GM06990 (cell line): ENCODE measurements at regions not wholly inside any gene's neighbourhood (a gene's known extent, or its start where the extent isn't known, plus 50 kb on each side); places are given as distances from the start of the nearest gene placed in this dataset.

ENCODE experiments used
- DNase-seq: peaks from one replicate; pipeline ENCODE4 v3.0.0-alpha.2; 2011; ENCODE audit not compliant: insufficient read length; ENCODE audit errors: extremely low read depth
- H3K27me3 ChIP-seq: replicated peaks from 2 replicates; pipeline ENCODE4 v1.6.0; 2011; ENCODE audit warnings: low read length; ENCODE audit not compliant: control insufficient read depth, insufficient read depth
- H3K36me3 ChIP-seq: 2 replicates; pipeline ENCODE4 v1.5.1; 2011; ENCODE audit warnings: low read length; ENCODE audit not compliant: control insufficient read depth, insufficient read depth
- H3K4me3 ChIP-seq: replicated peaks from 2 replicates; pipeline ENCODE4 v1.5.1; 2011; ENCODE audit warnings: low read depth, mild to moderate bottlenecking, control low read depth, low read length
- TF ChIP-seq, protein P1 (sequence below): IDR thresholded peaks from 2 replicates; pipeline ENCODE4 v1.5.1; 2011; ENCODE audit warnings: low read length, control low read depth, mild to moderate bottlenecking, inconsistent platforms; ENCODE audit not compliant: insufficient read depth, poor library complexity, severe bottlenecking

- DNase-seq = no peak
- TF ChIP-seq, protein P1, sequence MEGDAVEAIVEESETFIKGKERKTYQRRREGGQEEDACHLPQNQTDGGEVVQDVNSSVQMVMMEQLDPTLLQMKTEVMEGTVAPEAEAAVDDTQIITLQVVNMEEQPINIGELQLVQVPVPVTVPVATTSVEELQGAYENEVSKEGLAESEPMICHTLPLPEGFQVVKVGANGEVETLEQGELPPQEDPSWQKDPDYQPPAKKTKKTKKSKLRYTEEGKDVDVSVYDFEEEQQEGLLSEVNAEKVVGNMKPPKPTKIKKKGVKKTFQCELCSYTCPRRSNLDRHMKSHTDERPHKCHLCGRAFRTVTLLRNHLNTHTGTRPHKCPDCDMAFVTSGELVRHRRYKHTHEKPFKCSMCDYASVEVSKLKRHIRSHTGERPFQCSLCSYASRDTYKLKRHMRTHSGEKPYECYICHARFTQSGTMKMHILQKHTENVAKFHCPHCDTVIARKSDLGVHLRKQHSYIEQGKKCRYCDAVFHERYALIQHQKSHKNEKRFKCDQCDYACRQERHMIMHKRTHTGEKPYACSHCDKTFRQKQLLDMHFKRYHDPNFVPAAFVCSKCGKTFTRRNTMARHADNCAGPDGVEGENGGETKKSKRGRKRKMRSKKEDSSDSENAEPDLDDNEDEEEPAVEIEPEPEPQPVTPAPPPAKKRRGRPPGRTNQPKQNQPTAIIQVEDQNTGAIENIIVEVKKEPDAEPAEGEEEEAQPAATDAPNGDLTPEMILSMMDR = no peak
- H3K36me3 ChIP-seq = no peaks in the 10 kb centered on the region
- H3K27me3 ChIP-seq = no peaks in the 10 kb centered on the region
- no peak overlapping the region for H3K4me3 ChIP-seq
Measured at GRCh38 chr16:5580772-5581171, 483.2 kb upstream of the EEF2KMT start.

- Histone ChIP-seq H3K27me3 (no peaks in the 10 kb centered on the region), H3K4me3 (no peak overlapping the region), H3K36me3 (no peaks in the 10 kb centered on the region)
- TF ChIP-seq, protein P1 = no peak
- no peak for DNase-seq
Measured at GRCh38 chr16:5580296-5580695, 482.7 kb upstream of the EEF2KMT start.

DNA sequence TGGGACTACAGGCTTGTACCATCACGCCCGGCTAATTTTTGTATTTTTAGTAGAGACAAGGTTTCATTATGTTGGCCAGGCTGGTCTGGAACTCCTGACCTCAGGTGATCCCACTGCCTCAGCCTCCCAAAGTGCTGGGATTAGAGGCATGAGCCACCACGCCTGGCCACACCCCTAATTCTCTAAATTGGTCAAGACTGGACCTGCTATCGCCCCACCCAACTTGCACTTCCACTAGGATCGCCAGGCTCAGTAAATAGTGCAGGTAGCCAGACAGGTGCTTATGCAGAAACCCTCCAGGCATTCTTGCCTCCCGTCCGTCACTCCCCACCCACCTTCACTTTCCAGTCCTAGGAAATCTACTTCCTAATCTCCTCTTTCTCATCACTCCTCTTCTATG is 481.4 kb upstream of the EEF2KMT start:
- no peak overlapping the region for H3K4me3 ChIP-seq
- H3K27me3 ChIP-seq = no peaks in the 10 kb centered on the region
- DNase-seq = no peak
- H3K36me3 ChIP-seq = no peaks in the 10 kb centered on the region
- TF ChIP-seq, protein P1 = no peak

DNA sequence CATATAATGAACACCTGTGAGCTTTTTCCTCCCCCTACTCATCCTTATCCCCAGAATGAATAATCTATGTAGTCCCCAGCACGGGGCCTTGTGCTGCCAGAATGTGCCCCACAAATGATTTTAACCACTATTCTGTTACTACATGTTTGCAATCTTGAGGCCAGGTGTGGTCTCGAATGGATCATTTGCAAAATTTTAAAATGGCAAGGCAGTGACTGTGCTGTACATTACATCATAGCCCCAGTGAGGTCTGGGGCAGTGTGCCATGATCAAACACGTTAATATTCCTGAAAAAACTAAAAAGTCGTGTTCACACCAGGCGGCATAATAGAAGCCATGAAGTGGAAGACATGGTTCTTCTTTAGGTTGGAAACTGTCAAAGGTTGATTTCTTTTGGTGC is 479.9 kb upstream of the EEF2KMT start:
- no peak for DNase-seq
- no peak overlapping the region for H3K4me3 ChIP-seq
- no peaks in the 10 kb centered on the region for H3K36me3 ChIP-seq
- H3K27me3 ChIP-seq = no peaks in the 10 kb centered on the region
- TF ChIP-seq, protein P1 = no peak

GRCh38 chr16:5575646-5576245 is 478.2 kb upstream of the EEF2KMT start:
- no peak for DNase-seq
- Histone ChIP-seq H3K36me3 (no peaks in the 10 kb centered on the region), H3K4me3 (no peak overlapping the region), H3K27me3 (no peaks in the 10 kb centered on the region)
- TF ChIP-seq, protein P1 = no peak

DNA sequence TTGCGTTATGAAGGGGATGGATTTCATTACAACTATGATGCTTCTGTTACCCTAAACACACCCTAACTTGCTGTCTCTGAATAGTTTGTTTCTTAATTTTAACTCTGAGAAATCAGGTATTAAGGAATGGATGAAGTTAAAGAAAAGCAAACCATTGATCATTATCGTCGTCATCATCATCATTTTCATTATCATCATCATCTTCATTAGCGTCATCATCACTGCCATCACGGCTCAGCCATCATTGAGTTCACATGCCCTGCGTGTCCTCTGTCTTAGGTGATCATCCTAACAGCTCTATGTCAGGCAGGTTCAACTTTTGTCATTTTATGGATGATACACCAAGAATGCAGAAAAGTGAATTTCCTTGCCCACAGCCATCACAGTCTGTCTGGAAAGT is 477.5 kb upstream of the EEF2KMT start:
- no peaks in the 10 kb centered on the region for H3K27me3 ChIP-seq
- H3K4me3 ChIP-seq = no peak overlapping the region
- DNase-seq = no peak
- H3K36me3 ChIP-seq = no peaks in the 10 kb centered on the region
- TF ChIP-seq, protein P1 = no peak
